NCI-H1694 treated with DMSO at 0.1 percent for 48 hours (cell line): ENCODE measurements at regions not wholly inside any gene's neighbourhood (a gene's known extent, or its start where the extent isn't known, plus 50 kb on each side); places are given as distances from the start of the nearest gene placed in this dataset.
A peak's percentile ranks its signal among the peaks of the same experiment; 100 is the strongest.

Source experiments
- DNase-seq: peaks from one replicate; lab custom pipeline; 2025; lab: John Stamatoyannopoulos, UW

DNA sequence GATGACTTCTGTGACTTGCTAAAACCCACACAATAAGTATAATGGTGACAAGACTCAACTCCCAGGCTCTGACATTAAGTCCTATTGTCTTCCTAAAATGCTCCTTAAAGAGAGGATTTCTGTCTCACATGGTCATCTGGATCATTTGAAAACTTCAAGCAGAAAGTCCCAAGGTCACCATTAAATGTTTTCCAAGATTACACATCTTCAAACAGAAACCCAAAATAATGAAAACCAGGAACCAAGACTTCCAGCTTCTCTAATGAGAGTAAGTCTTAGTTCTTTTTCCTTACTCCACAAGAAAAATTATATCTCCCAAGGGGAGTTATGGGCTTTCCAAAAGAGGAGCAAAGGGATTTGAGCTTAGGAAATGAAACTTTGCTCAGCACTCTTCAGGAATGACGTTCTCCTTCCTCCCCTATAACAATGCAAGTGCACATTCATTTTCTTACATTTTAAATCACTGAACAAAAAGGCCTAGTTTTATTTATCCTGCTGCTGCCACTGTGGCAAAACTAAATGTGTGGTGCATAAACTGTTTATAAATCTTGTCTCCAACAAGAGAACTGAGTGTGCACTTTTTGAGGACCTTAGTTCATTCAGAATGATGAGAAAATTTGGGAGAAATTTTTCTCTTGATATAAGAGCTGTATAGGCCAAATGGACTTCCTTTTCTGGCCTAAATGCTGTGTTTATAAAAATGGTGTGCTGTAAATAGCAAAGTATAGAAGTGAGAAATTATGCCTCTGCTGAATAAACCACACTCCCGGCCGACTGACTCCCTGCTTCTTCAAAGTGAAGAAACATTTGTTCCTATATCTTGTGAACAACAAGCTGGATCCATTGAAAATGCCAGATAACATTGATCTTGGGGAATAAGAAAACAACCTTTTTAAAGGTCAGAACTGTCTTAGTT, 148.4 kb upstream of the PLEKHG7 start:
- DNase-seq = no peak

DNA sequence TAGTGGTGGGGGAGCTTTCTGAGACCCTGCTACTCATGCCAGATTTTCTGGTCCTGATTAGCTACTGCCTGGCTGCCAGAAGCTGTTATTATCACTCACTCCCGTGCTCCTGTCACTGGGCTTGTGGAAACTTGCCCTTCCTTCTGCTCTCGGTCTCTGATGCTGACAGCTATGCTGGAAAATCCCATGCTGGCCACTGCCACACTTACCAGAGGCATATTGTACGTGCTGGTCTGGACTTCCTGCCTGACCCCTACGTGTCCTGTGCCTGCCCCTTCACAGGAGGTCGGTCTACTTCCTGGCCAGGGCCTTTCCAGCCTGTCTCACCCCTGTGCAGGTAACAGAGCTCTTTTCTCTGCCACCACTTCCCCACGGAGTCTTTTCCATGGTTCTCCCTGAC, 149.4 kb upstream of the PLEKHG7 start:
- peak; percentile 88 for DNase-seq

DNA sequence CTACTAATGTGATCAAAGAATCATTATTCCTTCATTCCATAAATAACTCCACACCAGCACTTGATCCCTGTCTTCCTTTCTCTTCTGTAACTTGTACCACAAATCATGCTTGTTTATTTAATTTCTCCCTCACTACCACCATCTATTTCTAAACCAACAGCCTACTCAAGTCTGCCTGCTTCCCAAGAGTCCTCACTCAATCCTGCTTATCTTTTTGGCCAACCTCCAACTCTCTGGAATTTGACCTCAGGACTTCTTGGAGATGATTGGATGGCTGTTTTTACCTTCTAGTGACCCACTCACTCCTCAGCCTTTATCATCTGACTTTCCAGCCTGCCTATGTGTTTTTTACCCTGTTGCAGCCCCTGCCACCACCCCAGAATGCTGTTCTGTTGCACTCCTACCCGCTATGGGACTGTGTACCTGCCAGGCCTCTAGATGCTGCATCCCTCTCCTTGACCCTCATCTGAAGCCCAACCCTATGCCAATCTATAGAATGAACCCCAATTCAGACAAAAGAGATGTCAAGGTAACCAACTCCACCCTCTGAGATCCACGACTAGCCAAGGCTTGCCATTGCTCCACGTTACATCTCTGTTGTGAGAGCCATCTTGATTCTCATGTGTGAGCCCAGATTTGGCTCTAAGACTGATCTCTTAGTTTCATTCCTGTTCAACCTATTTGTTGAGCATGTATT, 150.2 kb upstream of the PLEKHG7 start:
- no peak for DNase-seq

DNA sequence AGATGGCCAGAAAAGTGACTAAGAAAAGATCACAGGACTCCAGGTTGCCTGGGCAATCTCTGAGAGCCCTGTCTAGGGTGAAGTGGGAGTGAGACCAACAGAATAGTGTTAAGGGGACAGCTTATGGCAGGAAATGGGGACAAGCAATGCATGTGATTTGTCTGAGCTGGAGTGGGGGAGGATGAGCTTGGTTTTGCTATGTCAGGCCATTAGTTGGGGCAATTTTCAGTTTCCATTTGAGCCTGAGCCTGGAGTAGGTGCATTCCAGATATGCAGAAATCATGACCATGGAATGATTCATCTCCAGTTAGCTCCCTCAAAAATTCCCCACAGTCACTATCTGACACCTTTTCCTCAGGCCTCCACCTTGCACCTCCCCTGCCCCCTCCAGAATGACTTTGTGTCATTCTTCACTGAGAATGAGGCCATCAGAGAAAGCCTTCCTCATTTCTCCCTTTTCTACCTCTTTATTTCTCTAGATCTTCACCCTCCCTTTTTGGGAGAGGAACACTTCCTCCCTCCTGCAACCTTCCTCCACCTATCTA, 150.9 kb upstream of the PLEKHG7 start:
- DNase-seq = no peak

DNA sequence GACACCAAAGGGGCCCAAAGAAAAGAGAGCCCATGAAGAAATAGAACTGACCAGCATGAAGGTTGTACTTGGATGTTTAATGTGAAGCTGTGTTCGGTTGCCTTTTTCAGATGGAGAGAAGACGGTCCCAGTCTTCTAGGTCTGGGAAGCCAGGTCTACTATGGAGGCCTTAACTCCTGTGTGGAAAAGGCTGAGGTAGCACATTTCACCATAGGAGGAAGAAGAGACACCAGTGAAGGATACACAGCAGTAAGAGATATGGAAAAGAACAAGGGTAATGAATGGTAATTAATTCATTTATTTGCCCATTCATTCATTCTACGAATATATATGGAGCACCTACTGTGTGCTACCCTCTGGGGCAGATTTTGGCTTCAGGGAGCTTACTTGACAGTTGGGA, 151.6 kb upstream of the PLEKHG7 start:
- DNase-seq = no peak

DNA sequence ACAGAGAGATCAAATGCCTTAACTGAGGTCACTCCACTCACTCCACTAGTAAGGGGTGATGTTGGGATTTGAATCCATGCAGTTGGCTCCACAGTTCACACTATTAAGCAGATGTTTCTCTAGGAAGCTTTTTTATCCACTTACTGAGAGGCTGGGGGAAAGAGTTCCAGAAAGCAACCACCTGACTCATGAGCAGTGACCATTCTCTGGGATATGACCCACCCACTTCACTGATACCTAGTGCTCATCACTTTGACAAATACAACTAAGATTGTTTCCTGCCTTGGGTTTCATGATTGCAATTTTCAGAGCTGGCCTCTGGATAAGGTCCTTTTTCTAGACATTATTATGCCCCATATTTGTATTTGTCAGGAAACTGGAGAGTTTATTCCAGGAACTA, 152.1 kb upstream of the PLEKHG7 start:
- no peak for DNase-seq

DNA sequence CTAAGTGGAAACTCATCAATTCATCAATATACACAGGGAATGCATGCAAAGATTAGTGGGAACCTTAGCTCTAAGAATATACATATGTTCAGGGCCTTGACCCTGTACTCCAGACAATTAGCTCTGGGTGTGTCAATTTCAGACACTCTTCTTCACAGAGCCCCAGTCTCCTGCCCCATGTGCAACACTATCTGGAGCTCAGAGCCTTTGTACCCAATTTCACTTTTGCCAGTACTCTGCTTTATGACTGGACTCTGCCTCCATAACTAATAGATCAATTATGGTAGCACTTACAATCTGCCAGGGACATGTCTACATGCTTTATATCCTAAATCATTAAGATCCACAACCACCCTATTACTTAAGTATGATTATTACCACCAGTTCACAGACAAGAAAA, 152.5 kb upstream of the PLEKHG7 start:
- no peak for DNase-seq

DNA sequence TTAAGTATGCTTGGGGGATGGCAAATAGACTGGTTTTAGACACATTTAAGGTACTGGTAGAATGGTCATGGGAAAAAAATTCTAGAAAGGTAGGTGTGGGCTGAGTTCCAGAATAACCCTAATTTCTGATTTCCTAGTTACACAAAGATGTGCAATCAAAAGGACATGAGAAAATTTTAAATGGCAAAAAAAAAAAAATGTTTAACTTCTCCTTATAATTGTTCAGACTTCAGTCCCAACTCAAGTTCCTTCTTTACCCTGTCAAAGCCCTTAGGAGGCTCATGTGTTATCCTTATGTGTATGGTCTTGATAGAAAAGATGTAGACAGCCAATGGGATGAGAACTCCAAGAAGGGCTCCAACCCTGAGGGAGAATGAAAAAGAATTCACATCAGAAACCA, 153.3 kb upstream of the PLEKHG7 start:
- no peak for DNase-seq

DNA sequence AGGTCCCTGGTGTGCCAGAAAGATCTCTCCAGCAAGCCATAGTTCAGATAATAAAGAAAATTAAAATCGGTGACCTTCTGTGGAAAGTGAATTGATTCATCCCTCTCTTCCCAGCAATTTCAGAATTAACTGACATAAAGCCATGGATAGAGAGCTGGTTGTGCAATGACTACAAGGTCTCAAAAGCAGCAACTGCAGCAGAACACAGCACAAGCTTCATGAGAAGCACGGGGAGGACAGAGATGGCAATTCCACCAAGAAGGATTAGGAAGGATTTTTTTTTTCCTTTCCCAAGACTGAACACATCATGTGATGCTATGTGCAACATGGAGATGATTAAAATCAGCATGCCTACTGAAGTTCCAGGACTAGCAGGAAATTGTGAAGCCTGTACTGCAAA, 154.9 kb upstream of the PLEKHG7 start:
- DNase-seq = no peak

DNA sequence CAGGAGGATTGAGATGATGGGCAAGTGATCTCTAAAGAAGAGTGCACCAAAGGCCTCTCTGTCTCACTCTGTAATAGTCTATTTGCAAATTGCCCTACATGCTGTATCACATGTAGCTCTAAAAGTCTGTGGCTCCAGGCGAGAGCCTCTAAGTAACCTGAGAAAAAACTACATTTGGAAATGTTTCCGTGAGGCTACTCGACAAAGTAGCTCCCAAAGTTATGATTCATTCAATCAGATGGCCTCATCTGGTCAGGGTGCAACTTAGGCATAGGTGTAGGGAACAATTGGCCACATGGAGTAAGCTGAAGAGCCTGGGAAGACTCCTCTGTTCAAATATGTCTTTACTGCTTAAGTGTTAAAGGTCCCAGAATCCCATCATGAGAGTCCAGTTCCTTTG, 155.4 kb upstream of the PLEKHG7 start:
- DNase-seq = no peak

DNA sequence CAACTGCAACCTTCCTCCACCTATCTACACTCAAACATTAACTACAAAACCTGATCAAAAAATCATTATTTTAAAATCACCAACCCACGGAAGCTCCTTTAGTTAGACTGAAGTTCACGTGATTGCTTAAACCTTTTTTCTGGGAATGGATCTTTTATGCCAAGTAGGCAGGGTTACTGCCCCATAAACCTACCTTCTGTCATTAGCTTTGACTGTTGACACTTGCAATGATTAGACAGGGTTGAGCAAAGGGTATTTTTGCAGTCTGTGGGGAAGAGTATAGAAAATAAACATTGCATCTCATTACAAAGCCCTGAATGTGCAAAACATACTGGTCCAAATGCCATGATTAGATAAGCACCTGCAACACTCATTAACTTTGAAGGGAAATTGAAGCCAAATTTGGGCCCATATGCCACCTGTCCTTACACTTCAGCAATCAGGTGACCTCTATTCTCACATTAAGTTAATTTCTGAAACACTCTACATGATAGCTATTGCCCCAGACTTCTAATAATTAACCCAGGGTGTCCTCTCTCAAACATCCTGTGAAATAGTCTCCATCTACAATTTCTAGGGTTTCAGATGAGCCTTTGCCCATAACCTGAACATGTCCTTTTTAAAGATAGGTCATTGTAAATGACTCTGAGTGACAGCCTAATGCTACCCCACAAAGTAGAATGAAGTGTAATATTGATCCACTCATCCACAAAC, 156.0 kb upstream of the PLEKHG7 start:
- peak; percentile 19 for DNase-seq

DNA sequence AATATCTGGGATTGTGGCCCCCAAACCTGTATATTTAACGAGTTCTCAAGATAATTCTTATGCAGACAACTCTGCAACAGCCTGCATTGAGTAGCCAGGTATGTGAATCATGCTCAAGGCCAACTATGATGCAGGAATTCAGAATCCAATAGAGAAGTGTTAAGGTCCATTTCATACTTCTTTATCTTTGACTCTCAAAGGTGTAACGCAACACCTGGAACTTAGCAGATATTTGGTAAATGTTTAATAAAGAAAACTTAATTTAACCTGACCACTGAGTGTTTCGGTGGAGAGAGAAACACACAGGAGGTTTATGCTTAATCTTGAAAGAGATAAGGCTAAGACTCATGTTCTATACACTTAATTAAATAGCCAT, 156.5 kb upstream of the PLEKHG7 start:
- DNase-seq = no peak

DNA sequence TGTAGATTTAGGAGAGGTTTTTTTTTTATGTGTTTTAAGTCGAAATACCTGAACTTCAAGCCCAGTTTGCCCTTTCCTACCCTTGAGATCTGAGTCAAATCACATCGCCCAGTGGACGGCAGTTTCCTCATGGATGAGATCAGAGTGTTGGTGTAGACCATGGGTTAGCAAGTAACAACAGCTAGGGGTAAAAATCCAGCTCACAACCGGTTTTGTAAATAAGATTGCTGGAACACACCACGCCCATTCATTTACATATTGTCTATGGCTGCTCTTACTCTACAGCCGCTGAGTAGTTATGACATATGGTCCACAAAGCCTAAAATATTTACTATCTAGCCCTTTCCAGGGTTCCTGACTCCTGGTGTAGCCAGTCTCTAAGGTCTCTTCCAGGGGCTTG, 158.5 kb upstream of the PLEKHG7 start:
- no peak for DNase-seq

DNA sequence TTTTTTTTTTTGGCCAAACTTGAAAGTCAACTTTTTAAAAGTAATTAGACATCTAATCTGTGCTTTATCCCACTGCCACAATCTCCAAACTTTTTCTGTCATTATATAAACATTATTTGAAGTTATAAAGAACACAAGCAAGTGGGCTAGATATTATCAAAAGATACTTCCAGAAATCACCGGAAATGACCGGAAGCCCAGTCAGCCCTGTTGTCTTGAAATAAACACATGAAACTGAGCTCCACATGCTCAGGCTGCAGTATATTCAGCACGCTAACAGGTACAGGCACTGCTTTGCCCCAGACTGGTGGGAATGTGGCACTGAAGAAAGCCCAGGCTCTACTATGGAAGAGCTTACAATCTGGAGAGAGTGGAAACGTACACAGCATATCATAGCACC, 158.9 kb upstream of the PLEKHG7 start:
- DNase-seq = no peak

DNA sequence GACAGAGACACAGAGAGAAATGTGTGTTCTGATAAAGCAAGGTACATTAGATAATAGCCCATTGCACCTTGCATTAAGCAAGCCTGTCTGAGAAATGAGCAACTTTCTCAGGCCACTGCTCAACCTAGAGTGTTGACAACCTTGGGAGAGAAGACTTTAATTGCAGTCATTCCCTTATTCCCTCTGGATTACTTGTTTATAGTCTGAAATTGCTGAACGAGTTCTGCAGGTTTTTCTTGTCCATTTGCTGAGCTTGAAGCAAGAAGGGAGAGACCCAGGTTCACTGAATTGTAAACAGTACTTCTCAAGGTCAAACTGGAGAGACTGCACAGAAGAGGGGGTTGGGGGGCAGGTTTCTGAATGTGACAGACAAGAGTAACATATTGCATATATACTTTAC, 159.4 kb upstream of the PLEKHG7 start:
- DNase-seq = no peak

DNA sequence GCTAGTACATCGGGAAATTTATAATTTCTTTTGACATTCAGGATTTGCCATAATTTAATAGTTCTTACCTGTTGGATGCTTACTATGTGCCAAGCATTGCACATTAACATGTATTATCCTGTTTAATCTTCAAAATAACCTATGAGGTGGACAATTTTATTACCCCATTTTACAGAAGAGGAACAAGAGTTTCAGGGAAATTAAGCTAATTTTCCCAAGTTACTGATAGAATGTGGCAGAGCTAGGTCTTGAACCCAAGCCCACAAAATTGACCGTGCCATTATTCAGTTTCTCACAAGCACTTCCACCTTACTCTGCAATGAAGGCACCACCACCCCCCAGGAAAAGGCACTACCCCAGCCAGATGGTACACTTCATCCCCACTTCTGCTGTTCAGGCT, 161.1 kb upstream of the PLEKHG7 start:
- DNase-seq = no peak

DNA sequence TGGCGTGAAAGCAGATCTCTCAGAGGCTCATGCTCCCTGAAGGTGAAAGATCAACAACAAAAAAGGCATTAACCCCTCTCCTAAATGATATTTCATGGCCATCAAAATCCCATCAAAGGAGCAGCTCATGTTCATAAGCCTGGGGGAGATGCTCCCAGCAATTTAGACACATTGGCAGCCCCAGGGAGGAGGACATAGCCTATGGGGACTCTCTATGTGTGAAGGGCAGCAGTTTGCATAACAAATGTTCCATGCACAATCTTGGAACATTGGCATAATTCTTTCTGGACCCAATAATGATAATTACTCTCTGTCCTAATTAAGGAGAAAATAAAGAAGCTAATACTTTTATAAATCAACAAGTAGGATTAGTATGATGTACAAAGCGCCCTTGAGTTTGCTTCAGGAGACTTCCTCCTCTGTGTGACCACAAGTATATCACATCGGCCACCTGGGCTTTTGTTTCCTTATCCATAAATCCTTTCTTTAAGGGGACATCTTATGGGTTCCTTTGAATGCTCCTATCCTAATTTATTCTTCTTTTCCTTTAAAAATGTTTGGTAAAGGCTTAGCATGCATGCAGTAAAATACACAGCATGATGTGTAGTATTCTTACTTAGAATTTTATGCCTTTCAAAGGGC, 161.9 kb upstream of the PLEKHG7 start:
- DNase-seq = no peak

DNA sequence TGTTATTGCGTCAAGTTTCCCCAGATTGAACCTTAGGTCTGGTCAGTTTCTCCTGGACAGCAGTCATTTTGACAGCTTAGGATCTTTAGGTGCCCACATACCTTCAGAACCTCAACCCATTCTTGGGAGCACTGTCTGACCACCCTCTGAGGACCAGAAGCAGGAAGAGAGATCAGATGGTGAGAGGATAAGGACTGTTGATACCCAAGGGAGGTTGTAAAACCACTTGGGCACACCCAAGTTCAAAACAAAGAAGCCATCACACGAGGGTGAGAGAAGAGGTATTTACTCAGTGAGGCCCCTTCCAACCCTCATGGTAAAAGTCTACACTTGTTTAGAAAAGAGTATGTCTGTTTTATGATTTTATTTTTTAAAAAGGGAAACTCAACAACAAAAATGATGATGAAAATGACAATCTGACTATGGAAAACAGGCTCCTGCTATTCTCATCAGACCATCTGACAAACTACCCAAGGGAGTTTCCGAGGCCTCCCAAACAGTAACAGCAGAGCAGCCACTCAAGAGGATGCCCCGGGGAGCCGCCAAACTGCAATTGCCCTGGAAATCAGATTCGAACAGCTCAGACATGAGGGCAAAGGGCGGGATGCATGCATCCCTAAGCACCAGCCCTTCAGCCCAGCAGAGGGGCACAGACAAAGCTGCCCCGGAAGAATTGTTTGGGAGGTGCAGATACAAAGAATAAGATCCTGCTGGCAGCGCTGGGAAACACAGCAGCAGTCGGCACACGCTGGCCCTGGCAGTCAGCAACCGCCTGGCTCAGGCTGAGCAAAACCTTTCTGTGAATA, 162.6 kb upstream of the PLEKHG7 start:
- no peak for DNase-seq

DNA sequence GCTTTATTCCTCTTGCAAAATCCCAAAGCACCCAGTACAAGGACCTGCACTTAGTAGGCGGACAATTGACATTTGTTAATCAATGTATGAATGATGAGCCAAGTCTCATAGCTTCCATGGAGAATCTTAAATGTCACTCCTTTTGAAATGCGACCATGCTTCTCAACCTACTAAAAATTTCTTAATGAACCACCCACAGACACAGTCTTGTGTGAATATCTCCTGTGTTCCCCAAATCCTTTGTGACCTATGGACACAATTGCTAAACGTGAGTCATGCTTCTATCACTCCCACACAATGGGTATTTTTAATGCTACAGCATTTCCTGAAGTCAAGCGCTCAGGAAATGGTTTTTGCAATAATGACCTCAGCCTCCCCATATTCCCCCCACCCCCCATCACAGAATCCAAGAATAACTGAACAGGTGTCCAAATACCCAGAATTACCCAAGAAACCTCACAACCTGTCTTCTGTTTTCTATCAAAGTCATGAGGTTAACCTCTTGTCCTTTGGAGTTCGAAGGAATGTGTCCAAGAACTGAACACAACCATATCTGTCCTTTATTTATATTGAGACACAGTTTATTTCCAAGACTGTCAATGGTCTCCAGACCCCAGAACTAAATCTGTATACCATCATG, 163.6 kb upstream of the PLEKHG7 start:
- no peak for DNase-seq

DNA sequence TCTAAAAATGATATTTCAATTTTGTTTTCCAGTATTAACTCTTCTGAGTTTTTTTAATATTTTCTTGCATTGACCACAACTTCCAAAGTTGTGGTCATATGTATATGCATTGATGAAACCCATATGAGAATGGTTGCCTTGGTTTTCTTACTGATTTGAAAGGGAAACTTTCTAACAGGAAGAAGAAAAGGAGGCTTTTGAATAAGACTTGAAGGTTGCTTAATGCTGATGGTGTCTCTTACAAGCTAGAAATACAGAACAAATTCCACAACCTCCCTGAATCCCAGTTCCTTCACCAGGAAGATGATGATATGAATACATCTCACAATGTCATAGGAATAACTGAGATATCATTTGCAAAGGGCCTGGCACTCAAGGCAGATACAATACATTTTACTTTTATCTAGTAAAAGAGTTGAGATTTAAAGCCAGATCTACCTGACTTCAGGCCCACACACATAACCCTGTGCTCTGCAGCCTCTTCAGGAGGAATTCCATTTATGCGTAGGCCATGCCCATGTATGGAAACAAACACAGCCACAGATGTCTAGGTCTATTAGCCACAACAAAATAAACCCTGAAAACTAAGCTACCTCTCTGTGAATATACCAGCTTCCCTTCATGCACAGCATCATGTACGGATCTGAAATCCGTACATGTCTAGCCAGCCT, 165.4 kb upstream of the PLEKHG7 start:
- no peak for DNase-seq
